GM12873 (cell line): ENCODE measurements at regions not wholly inside any gene's neighbourhood (a gene's known extent, or its start where the extent isn't known, plus 50 kb on each side); places are given as distances from the start of the nearest gene placed in this dataset.

Experiments
- CTCF ChIP-seq: IDR thresholded peaks from 2 replicates; pipeline ENCODE4 v1.5.1; 2012; ENCODE audit warnings: low read depth, mild to moderate bottlenecking, moderate library complexity, low read length, control low read depth; ENCODE audit not compliant: insufficient read depth; ENCODE audit errors: missing control alignments

GRCh38 chr2:74746480-74746879 is 87.4 kb upstream of the HK2 start:
- TF ChIP-seq CTCF, result no peak

- no peak for TF ChIP-seq CTCF
These were observed 86.4 kb upstream of the HK2 start for GRCh38 chr2:74747411-74748080.

GRCh38 chr2:74748665-74749064 is 85.3 kb upstream of the HK2 start:
- TF ChIP-seq CTCF, result no peak

GRCh38 chr2:74749432-74749831 is 84.5 kb upstream of the HK2 start:
- no peak for TF ChIP-seq CTCF

- TF ChIP-seq CTCF, result no peak
These were observed 81.7 kb upstream of the HK2 start for GRCh38 chr2:74751981-74752851.

GRCh38 chr2:74755386-74755785 is 78.5 kb upstream of the HK2 start:
- no peak for TF ChIP-seq CTCF

- TF ChIP-seq CTCF, result no peak
These were observed 77.5 kb upstream of the HK2 start for GRCh38 chr2:74756356-74756890.
